ENCODE measurements at regions not wholly inside any gene's neighbourhood (a gene's known extent, or its start where the extent isn't known, plus 50 kb on each side); places are given as distances from the start of the nearest gene placed in this dataset.
"Not testable (repeated sequence)": the region's sequence is repeated elsewhere in the genome, so short reads cannot be mapped to it uniquely, and the experiment has no call there.

- DNase-seq (ENCODE audit: low read depth): no peak
Observed at GRCh38 chr2:182595650-182596049, 120.4 kb upstream of the DNAJC10 start.

DNA sequence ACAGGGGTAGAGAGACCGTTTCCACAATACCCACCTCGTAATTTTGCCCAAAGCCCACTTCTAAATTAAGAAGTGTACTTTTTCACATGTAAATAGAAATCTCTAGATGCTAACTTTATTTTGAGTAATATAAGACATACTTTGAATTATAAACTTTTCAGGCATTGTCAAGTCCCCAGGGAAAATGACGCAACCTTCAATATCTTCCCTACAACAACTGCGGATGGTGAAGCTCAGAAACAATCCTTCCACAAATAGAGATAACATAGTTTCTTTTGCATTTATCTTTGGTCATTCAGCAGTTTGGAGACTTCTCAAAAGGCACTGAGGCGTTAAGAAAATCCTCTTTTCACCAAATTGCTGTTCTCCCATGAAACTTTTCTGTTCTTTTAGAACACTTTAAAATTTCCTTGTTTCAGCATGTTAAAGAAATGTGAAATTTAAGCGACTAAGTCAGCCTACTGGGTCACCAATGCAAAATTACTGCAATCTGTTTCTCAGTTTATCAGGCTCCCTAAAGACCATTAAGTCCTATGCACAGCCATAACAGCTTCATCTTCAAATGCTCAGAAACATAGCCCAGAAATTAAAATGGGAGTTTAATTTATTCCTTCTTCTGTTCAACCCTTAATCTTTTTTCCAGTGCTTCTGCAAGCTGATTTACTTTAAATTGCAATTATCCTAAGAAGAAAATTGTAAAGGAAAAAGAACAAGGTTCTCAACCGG is 118.3 kb upstream of the DNAJC10 start:
- DNase-seq (ENCODE audit: low read depth): no peak

GRCh38 chr2:182598626-182599025 is 117.4 kb upstream of the DNAJC10 start:
- DNase-seq (ENCODE audit: low read depth): no peak

DNA sequence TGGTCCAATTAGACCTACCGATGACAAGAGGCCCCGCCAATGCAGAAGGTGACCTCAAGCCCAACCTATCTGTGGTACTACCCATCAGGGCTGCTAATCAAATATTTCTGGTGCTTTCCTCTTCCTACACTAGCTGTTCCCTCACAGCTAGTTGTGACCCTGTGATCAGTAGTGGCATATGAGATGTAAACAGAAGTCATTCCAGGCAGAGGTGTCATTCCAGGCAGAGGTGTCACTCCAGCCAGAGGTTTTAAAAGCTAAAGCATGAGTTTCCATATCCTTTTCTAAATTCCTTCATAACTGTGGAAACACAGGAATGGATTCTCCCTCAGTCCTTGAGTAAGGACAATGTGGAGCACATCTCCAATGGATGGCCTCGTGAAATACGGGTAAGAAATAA is 110.9 kb upstream of the DNAJC10 start:
- no peak for DNase-seq (ENCODE audit: low read depth)

- no peak for DNase-seq (ENCODE audit: low read depth)
Observed at GRCh38 chr2:182606728-182607681, 109.1 kb upstream of the DNAJC10 start.

- no peak for DNase-seq (ENCODE audit: low read depth)
Observed at GRCh38 chr2:182608181-182608845, 107.7 kb upstream of the DNAJC10 start.

DNA sequence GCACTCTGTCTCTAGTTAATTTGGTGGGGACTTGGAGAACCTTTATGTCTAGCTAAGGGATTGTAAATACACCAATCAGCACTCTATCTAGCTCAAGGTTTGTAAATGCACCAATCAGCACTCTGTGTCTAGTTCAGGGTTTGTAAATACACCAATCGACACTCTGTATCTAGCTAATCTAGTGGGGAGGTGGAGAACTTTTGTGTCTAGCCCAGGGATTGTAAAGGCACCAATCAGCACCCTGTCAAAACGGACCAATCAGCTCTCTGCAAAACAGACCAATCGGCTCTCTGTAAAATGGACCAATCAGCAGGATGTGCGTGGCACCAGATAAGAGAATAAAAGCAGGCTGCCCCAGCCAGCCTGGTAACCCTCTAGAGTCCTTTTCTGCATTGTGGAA is 107.1 kb upstream of the DNAJC10 start:
- not testable (repeated sequence) for DNase-seq (ENCODE audit: low read depth)

GRCh38 chr2:182610231-182610630 is 105.8 kb upstream of the DNAJC10 start:
- DNase-seq (ENCODE audit: low read depth): no peak

DNA sequence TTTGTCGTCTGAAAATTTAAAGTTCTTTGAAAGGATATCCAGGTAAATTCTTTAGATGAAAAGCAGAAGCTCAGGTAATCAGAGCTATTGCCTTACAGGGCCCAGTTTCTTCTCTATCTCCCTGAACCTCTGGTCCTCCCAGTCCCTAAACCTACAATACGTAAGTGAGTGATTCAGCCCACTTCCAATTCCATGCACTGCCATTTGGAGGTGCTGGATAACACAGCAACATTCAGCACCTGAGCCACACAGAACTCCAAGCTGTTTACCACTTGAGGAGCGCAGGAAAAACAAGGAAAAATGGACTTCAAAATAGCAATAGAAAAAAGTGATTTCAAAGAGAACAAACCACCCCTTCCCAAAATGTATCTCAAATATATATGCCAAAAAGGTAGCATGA is 105.0 kb upstream of the DNAJC10 start:
- DNase-seq (ENCODE audit: low read depth): no peak

GRCh38 chr2:182615036-182615435 is 101.0 kb upstream of the DNAJC10 start:
- DNase-seq (ENCODE audit: low read depth): no peak

GRCh38 chr2:182616471-182617393 is 99.3 kb upstream of the DNAJC10 start:
- no peak for DNase-seq (ENCODE audit: low read depth)

DNA sequence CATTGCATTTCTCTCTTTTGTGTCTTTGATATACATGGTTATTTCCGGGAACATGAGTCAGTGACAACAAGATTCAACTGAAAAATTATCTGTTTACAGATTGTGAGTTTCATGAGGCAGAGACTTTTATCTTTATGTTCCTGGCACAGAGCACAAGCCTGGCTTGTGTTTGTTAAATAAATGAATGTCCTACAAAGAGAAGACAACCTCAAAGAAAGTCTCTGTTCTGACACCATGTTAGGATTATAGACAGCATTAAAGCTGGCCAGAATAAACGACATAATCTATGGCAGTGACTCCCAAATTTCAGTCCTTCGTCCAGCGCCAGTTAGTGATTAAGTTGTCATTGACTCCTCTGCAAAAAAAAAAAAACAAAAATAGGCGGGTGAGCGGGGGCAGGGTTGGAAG is 97.4 kb upstream of the DNAJC10 start:
- DNase-seq (ENCODE audit: low read depth): no peak

DNA sequence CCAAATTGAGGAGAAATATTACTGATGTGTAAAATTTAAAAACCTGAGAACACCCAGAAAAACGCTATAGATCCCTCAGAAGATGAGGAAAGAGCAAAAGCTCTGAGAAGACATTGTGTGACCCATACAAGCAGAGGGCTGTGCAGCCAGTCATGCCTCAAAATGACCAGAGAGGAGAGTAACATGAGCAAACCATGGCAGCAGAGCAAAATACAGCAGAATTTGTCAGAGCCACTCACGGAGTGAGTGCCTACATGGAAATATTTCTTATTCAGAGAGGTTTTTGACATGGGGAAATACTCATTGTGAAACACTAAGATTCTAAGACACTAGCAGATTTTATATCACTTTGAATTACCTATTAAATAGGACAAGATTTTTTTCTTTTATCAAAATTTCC is 96.8 kb upstream of the DNAJC10 start:
- DNase-seq (ENCODE audit: low read depth): no peak

DNA sequence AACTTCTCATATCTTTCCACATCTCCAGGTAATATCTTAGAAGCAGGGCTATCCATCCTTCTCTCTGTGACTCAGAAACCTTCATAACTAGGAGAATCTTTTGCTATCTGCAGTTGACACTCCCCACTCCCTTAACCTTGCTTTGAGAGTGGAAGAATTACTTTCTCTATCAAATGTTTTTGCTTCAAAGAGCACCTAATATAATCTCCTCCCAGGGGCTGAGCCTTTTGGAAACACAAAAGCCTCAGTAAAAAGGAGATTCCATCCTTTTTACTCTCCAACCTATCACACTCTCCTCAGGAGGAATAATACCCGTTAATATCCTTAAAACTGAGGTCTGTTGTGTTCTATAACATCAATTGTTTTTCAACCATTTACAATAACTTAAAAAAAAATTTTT is 94.9 kb upstream of the DNAJC10 start:
- DNase-seq (ENCODE audit: low read depth): no peak

GRCh38 chr2:182621810-182622209 is 94.2 kb upstream of the DNAJC10 start:
- no peak for DNase-seq (ENCODE audit: low read depth)

- no peak for DNase-seq (ENCODE audit: low read depth)
Observed at GRCh38 chr2:182622231-182622630, 93.8 kb upstream of the DNAJC10 start.

GRCh38 chr2:182625814-182626213 is 90.2 kb upstream of the DNAJC10 start:
- no peak for DNase-seq (ENCODE audit: low read depth)

- no peak for DNase-seq (ENCODE audit: low read depth)
Observed at GRCh38 chr2:182628916-182629315, 87.1 kb upstream of the DNAJC10 start.

DNA sequence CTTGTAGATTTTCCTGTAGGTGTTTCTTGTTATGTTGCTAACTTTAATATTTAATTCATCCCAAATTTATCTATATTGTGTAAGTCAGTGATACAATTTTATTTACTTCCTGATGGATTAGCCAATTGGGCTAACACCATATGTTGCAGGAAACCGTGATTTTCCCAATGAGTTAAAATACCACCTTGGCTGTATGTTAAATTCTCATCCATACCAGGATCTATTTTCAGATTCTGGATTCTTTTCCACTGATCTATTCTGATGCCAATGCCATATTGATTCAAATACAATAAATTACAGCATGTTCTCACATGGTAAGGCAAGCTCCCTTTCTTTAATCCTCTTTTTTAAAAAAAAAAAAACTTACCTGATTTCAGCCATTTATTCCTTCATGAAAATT is 85.8 kb upstream of the DNAJC10 start:
- no peak for DNase-seq (ENCODE audit: low read depth)

GRCh38 chr2:182631299-182631698 is 84.8 kb upstream of the DNAJC10 start:
- DNase-seq (ENCODE audit: low read depth): no peak

GRCh38 chr2:182634386-182634785 is 81.7 kb upstream of the DNAJC10 start:
- no peak for DNase-seq (ENCODE audit: low read depth)

GRCh38 chr2:182636699-182637098 is 79.4 kb upstream of the DNAJC10 start:
- no peak for DNase-seq (ENCODE audit: low read depth)
